Stimulated activated CD8-positive, alpha-beta memory T cell treated with anti-CD3 and anti-CD28 coated beads, Interleukin-2, amount 100 ng/mL, for 1 hour (primary cell): ENCODE measurements at regions not wholly inside any gene's neighbourhood (a gene's known extent, or its start where the extent isn't known, plus 50 kb on each side); places are given as distances from the start of the nearest gene placed in this dataset.

Source experiments
- DNase-seq, 2 donors: peaks; one replicate each; pipeline ENCODE4 v3.0.0-alpha.2; 2020; ENCODE audit warnings: low read depth in 2 of 2

- DNase-seq: no peak
Measured at GRCh38 chr2:120477198-120477597, 131.3 kb downstream of the INHBB start.

- no peak for DNase-seq
Measured at GRCh38 chr2:120477831-120478481, 132.0 kb downstream of the INHBB start.

GRCh38 chr2:120480346-120480902 lies 134.5 kb downstream of the INHBB start:
- no peak for DNase-seq

- DNase-seq: no peak
Measured at GRCh38 chr2:120480903-120481445, 135.0 kb downstream of the INHBB start.

- DNase-seq: no peak
Measured at GRCh38 chr2:120481446-120482194, 135.7 kb downstream of the INHBB start.

GRCh38 chr2:120482334-120482733 lies 136.4 kb downstream of the INHBB start:
- no peak for DNase-seq

- DNase-seq: no peak
Measured at GRCh38 chr2:120483355-120483754, 137.4 kb downstream of the INHBB start.

GRCh38 chr2:120485096-120485495 lies 139.2 kb downstream of the INHBB start:
- no peak for DNase-seq

- no peak for DNase-seq
Measured at GRCh38 chr2:120486441-120486840, 140.5 kb downstream of the INHBB start.

GRCh38 chr2:120486946-120487345 lies 141.0 kb downstream of the INHBB start:
- DNase-seq: no peak

GRCh38 chr2:120488531-120488930 lies 142.6 kb downstream of the INHBB start:
- DNase-seq: no peak

GRCh38 chr2:120489023-120489422 lies 143.1 kb downstream of the INHBB start:
- no peak for DNase-seq

GRCh38 chr2:120490091-120490798 lies 144.3 kb downstream of the INHBB start:
- no peak for DNase-seq

GRCh38 chr2:120491111-120491625 lies 145.2 kb downstream of the INHBB start:
- no peak for DNase-seq

GRCh38 chr2:120493231-120493630 lies 147.3 kb downstream of the INHBB start:
- no peak for DNase-seq

GRCh38 chr2:120494446-120494845 lies 148.5 kb downstream of the INHBB start:
- DNase-seq: no peak

- DNase-seq: no peak
Measured at GRCh38 chr2:120495586-120495985, 149.7 kb downstream of the INHBB start.

- DNase-seq: no peak
Measured at GRCh38 chr2:120496235-120496634, 150.3 kb downstream of the INHBB start.

GRCh38 chr2:120496759-120497158 lies 150.8 kb downstream of the INHBB start:
- no peak for DNase-seq

GRCh38 chr2:120497261-120497977 lies 151.5 kb downstream of the INHBB start:
- no peak for DNase-seq

- DNase-seq: no peak
Measured at GRCh38 chr2:120498121-120498520, 152.2 kb downstream of the INHBB start.
